ENCODE measurements at regions not wholly inside any gene's neighbourhood (a gene's known extent, or its start where the extent isn't known, plus 50 kb on each side); places are given as distances from the start of the nearest gene placed in this dataset.

- peak overlapping the region; percentile 39 for H3K4me3 Mint-ChIP-seq (ENCODE audit: unreplicated experiment)
- H3K27me3 Mint-ChIP-seq (ENCODE audit: low read depth): no peaks in the 10 kb centered on the region
- H3K9me3 Mint-ChIP-seq (ENCODE audit: low read depth): no peaks in the 10 kb centered on the region
- no peak for TF ChIP-seq CTCF (IDR thresholded peaks at IDR 0.05)
- DNase-seq (ENCODE audit: low spot score): no peak
- H3K36me3 Mint-ChIP-seq (ENCODE audit: low read depth): no peaks in the 10 kb centered on the region
- peak overlapping the region; percentile 92 for H3K27ac Mint-ChIP-seq (ENCODE audit: unreplicated experiment)
- H3K4me1 Mint-ChIP-seq (ENCODE audit: low read depth): peaks cover 42% of the 10 kb centered on the region
Measured at GRCh38 chr5:74206579-74207550, 433.7 kb downstream of the ENC1 start.

DNA sequence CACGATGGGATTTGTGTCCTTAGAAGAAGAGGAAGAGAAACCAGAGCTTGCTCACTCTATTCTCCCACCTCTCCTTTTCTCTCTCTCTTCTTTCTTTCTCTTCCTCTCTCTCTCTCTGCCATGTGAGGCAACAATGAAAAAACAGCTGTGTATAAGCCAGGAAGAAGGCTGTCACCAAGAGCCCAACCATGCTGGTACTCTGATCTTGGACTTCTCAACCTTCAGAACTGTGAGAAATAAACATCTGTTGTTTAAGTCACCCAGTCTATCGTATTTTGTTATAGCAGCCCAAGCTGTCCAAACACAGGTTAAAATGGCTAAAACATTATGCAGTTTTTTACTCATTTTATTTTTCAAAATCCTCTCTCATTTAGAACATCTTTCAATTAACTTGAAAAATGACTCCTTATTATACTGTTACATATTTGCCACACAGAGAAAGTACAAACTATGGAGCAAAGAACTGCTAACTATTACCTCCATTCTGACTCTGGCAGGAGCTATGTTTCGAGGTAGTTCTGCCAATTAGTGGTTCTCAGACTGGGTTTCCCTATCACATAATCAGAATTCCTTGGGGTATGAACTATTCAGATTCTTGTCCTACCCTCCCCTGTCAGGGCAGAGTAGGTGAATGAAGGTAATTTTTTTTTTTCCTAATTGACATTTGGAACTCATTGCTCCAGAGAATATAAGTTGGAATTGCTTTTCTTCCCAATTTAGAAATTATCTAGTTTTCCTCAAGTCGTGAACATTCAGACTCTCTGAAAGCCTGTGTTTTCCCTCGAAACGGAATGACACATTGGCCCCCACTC is 434.6 kb downstream of the ENC1 start:
- no peak for DNase-seq (ENCODE audit: low spot score)
- Mint-ChIP-seq H3K36me3 (ENCODE audit: low read depth) (no peaks in the 10 kb centered on the region), H3K4me1 (ENCODE audit: low read depth) (peaks cover 51% of the 10 kb centered on the region), H3K4me3 (ENCODE audit: unreplicated experiment) (peak overlapping the region; percentile 39), H3K27me3 (ENCODE audit: low read depth) (no peaks in the 10 kb centered on the region), H3K27ac (ENCODE audit: unreplicated experiment) (peak overlapping the region; percentile 92), H3K9me3 (ENCODE audit: low read depth) (no peaks in the 10 kb centered on the region)
- TF ChIP-seq CTCF (IDR thresholded peaks at IDR 0.05): no peak

GRCh38 chr5:74201334-74202081 is 439.0 kb downstream of the ENC1 start:
- no peak for DNase-seq (ENCODE audit: low spot score)
- peak overlapping the region; percentile 65 for H3K27ac Mint-ChIP-seq (ENCODE audit: unreplicated experiment)

DNA sequence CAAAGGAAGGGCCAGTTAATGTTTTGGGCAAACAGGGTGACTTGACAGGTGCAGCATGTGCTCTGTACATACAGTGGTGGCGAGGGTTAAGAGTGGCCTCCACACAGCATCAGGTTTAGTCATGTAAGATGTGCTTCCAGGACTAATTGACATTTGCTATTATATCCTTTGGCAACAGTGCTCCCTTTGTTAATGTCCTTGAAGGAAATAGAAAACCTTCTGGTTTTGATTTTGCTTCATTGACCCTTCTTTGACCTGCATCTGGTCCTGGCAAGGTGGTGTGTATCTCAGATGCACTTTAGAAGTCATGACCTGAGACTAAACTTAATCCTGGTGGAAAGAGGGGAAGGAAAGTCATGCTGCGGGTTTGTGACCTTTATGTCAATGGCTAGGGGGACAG is 440.0 kb downstream of the ENC1 start:
- TF ChIP-seq CTCF (IDR thresholded peaks at IDR 0.05): no peak
- Mint-ChIP-seq H3K4me1 (ENCODE audit: low read depth) (peaks cover 31% of the 10 kb centered on the region), H3K9me3 (ENCODE audit: low read depth) (no peaks in the 10 kb centered on the region), H3K36me3 (ENCODE audit: low read depth) (no peaks in the 10 kb centered on the region), H3K27me3 (ENCODE audit: low read depth) (no peaks in the 10 kb centered on the region), H3K27ac (ENCODE audit: unreplicated experiment) (no peak overlapping the region), H3K4me3 (ENCODE audit: unreplicated experiment) (no peak overlapping the region)
- no peak for DNase-seq (ENCODE audit: low spot score)

More at GRCh38 chr5:74201334-74202081, 439.0 kb downstream of the ENC1 start:
- TF ChIP-seq CTCF (IDR thresholded peaks at IDR 0.05): no peak
- Mint-ChIP-seq H3K36me3 (ENCODE audit: low read depth) (no peaks in the 10 kb centered on the region), H3K4me3 (ENCODE audit: unreplicated experiment) (no peak overlapping the region), H3K9me3 (ENCODE audit: low read depth) (no peaks in the 10 kb centered on the region), H3K4me1 (ENCODE audit: low read depth) (peaks cover 40% of the 10 kb centered on the region), H3K27me3 (ENCODE audit: low read depth) (no peaks in the 10 kb centered on the region)
